ENCODE measurements at regions not wholly inside any gene's neighbourhood (a gene's known extent, or its start where the extent isn't known, plus 50 kb on each side); places are given as distances from the start of the nearest gene placed in this dataset.
A peak's percentile ranks its signal among the peaks of the same experiment; 100 is the strongest.
"Not testable (repeated sequence)": the region's sequence is repeated elsewhere in the genome, so short reads cannot be mapped to it uniquely, and the experiment has no call there.

- no peak for DNase-seq (ENCODE audit: low read depth, low spot score)
Observed at GRCh38 chr9:10835791-10836463, 223.1 kb upstream of the PTPRD start.

DNA sequence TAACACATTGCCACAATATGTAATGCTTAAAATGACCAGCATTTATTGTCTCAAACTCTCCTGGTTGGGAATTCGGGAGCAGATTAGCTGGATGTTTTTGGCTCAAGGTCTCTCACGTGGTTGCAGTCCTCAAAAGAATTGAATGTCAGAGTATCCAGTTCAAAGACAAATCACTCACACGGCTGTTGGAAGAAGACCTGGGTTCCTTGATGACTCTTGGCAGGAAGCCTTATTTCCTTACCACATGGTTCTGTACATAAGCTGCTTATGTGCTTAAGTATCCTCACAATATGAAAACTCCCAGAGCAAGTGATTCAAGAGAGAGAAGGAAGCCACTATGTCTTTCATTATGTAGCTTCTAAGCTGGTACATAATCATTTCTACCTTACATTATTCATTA lies 230.3 kb upstream of the PTPRD start:
- DNase-seq (ENCODE audit: low read depth, low spot score), result no peak

GRCh38 chr9:10855847-10856246 lies 243.0 kb upstream of the PTPRD start:
- no peak for DNase-seq (ENCODE audit: low read depth, low spot score)

DNA sequence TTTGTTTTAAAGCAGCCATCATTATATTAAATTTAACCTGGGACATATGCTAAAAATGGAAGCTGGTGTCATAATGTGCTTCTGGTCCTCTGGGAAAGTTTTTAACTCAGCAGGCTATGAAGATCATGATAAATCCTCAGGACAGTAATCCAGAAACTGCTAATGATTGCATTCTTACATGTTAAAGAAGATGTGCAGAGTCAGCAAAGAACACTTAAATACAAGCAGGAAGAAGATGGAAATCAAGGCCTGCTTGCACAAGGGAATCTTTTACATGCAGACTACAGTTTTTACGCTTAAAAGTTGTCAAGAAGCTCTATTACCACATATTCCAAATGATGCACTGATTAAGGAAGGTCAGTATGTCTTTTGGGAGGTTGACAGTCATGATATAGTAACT lies 246.0 kb upstream of the PTPRD start:
- DNase-seq (ENCODE audit: low read depth, low spot score), result no peak

- DNase-seq (ENCODE audit: low read depth, low spot score), result no peak
Observed at GRCh38 chr9:10863476-10863875, 250.7 kb upstream of the PTPRD start.

DNA sequence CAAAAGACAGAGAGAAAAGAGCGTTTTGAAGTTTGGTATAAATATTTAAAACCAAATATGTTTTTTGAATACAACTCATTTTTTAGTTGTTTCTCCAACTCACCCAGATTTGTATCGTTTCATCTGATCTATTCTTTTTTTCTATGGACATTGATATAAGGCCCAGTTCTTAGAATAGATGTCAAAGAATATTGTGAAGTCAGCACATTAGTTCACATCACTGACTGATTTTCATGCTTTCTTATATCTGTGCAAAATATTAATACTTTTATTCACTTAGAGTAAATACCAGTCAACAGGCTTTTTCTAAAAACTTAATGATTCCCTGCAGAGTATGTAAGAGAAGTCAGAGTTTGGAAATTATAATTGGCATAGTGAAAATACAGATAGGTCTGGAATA lies 254.4 kb upstream of the PTPRD start:
- no peak for DNase-seq (ENCODE audit: low read depth, low spot score)

GRCh38 chr9:10869687-10870086 lies 256.9 kb upstream of the PTPRD start:
- DNase-seq (ENCODE audit: low read depth, low spot score), result no peak

DNA sequence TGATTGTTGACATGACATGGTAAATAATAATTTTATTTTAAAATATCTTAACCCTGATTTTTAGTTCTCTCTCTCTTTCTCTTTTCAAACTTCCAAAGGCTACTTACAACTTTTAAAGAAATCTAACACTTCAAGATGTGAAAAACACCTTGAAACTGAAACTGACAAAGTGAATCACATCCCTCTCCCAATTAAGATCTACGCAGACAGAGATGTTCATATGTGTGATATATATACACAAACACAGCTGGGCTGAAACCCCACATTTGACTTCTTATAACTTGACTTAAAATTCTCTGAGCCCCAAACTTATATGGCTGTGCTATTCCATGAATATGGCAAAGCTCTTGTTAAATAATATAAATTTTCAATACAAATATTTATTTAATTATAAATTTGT lies 261.2 kb upstream of the PTPRD start:
- no peak for DNase-seq (ENCODE audit: low read depth, low spot score)

GRCh38 chr9:10875752-10876151 lies 262.9 kb upstream of the PTPRD start:
- DNase-seq (ENCODE audit: low read depth, low spot score), result peak; percentile 52

DNA sequence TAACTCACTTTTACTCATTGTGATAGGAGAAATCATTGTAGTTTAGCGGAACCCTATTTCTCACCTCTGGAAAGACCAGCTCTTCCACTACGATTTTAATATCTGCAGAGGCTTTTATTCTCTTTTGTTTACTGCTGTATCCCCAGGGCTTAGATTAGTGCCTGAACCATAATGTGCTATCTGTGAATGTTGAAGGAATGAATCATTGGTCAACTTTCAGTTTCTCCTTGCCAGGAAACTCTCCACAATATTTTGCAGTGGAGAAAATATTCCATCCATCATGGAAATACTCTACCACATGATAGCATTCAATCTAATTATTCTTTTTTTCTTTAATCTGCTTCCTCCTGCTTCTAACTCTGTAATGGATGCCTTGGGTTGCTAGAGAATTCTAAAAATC lies 263.5 kb upstream of the PTPRD start:
- no peak for DNase-seq (ENCODE audit: low read depth, low spot score)

DNA sequence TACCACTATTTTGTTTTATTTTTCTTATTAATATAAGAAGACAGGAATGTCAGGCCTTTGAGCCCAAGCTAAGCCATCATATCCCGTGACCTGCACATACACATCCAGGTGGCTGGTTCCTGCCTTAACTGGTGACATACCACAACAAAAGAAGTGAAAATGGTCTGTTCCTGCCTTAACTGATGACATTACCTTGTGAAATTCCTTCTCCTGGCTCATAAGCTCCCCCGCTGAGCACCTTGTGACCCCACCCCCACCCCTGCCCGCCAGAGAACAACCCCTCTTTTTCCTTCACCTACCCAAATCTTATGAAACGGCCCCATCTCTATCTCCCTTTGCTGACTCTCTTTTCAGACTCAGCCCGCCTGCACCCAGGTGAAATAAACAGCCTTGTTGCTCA lies 277.5 kb upstream of the PTPRD start:
- not testable (repeated sequence) for DNase-seq (ENCODE audit: low read depth, low spot score)

DNA sequence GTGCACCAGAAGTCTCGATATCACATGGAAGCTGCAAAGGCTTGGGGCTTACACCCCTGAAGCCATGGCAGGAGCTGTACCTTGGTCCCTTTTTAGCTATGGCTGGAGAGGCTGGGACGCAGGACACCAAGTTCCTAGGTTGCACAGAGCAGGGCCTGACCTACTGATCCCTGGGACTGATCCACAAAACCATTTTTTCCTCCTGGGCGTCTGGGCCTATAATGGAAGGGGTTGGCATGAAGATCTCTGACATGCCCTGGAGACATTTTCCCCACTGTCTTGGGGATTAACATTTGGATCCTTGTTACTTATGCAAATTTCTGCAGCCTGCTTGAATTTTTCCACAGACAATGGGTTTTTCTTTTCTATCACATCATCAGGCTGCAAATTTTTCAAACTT lies 286.7 kb upstream of the PTPRD start:
- no peak for DNase-seq (ENCODE audit: low read depth, low spot score)

DNA sequence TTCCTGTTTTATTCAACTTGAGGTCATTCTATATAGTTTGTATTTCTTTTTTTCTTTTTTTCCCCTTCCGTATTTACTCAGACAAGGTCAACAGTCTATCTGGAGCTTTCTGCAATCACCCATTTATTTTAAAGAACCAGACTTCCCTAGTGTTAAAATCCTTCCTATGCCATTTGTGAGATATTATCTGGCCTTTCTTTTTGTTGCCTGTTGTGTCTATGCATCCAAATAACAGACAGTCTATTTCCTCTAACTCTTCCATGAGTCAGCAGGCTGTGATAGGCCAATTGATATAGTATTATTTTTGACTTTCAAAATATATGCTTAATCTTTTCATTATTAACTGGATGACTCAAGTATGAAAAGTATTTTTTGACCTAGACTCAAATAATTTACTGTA lies 291.2 kb upstream of the PTPRD start:
- DNase-seq (ENCODE audit: low read depth, low spot score), result peak; percentile 19

DNA sequence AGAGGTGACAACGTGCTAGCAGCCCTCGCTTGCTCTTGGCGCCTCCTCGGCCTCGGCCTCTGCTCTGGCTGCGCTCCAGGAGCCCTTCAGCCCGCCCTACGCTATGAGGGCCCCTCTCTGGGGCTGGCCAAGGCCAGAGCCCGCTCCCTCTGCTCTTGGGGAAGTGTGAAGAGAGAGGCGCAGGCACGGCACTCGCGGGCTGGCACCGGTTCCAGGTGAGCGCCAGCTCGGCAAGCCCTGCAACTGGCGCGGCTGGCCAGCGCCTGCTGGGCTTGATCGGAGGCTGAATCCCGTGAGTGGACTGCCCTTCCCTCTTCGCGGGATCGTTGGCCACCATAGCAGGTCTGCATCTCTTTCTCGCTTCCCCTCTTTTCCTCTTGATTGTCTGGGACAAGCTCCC lies 298.0 kb upstream of the PTPRD start:
- DNase-seq (ENCODE audit: low read depth, low spot score), result no peak

GRCh38 chr9:10911373-10911772 lies 298.6 kb upstream of the PTPRD start:
- DNase-seq (ENCODE audit: low read depth, low spot score), result no peak

DNA sequence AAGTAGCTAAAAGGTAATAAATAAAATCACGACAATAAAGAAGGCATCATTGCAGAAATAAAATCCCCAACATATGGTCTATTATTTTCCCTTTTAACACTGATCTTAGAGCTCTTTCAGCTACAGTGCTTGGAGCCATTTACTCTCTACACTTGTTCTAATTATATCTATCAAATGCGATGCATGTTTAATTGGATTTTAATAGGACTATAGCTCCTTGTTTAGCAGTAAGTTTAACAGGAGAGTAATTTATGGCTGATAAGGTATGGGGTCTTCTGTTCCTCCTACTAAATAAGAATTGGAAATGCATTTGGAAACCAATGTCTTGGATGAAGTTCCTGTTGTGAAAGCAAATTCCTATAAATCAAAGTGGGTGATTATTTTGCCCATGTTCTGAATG lies 304.2 kb upstream of the PTPRD start:
- DNase-seq (ENCODE audit: low read depth, low spot score), result no peak

- DNase-seq (ENCODE audit: low read depth, low spot score), result no peak
Observed at GRCh38 chr9:10921671-10922070, 308.9 kb upstream of the PTPRD start.

DNA sequence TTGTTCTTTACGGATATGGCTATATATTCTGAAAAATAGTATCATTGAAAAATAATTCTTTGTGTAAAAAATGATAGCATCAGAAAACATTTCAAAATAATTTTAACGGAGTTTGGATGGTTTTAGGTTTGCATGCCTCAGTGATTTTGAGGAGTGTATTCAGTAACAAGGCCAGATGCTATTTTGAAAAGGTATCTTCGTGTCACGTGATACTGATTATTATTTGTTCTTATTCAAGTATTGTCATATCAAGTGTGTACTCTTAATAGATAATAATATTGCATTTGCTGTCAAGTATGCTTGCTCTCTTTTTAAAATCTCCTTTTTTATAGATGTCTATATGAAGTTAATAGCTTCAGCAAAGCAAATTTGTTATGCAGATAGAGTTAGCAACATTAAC lies 313.1 kb upstream of the PTPRD start:
- no peak for DNase-seq (ENCODE audit: low read depth, low spot score)

DNA sequence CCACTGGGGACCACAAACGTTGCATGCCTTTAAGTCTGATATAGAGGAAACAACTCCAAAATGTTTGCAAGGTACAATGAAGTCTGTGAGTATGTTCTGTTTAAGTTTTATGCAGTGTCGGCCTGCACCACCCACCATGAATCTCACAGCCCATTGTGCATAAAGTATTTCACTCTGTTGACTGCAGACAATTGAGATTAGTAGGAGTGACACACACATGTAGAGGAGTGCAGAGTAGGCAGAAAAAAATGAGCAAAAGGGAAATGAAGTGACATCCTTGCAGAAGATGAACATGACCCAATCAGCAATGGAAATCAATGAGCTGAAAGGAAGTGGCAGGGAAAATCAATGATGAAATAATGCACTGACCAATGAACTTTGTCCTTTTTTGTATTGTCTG lies 315.6 kb upstream of the PTPRD start:
- DNase-seq (ENCODE audit: low read depth, low spot score), result no peak

DNA sequence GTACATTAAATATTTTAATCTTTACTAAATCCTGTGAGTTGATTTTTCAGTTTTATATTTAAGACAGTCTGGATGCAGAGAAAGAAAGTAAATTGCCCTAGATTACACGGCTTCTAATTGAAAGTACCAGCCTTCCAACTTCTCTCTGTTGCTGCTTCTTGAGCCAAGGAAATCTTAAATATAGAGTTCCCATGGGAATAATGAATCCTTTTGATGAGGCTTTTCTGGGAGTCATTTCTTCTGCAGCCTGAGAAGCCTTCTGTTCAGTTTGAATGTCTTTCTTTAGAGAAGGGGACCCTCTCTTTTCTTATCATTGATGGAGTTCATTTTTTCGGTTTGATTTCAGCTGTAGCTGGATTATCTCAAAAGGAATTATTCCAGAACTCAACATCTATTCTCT lies 317.3 kb upstream of the PTPRD start:
- no peak for DNase-seq (ENCODE audit: low read depth, low spot score)

- DNase-seq (ENCODE audit: low read depth, low spot score), result no peak
Observed at GRCh38 chr9:10946676-10947410, 334.0 kb upstream of the PTPRD start.

DNA sequence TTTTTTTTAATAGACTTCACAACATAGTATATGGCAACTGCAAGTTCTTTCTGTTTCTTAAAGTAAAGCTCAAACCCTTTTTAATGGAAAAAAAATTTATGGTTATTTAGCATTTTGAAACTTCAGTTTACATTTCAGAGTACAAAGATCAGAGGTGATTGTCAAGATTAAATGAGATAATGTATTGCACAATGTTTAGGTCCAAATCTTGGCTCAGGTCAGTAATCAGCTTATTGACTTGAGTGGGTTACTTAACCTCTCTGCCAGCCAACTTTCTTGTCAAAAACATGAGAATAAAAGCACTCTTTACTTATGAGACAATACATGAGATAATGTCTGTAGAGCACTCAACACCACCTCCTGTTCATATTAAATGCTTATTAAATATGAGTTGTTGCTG lies 345.1 kb upstream of the PTPRD start:
- no peak for DNase-seq (ENCODE audit: low read depth, low spot score)

- DNase-seq (ENCODE audit: low read depth, low spot score), result no peak
Observed at GRCh38 chr9:10961883-10962282, 349.1 kb upstream of the PTPRD start.

Measured in pulmonary artery endothelial cell (primary cell).